GM12892 (cell line): ENCODE measurements at regions not wholly inside any gene's neighbourhood (a gene's known extent, or its start where the extent isn't known, plus 50 kb on each side); places are given as distances from the start of the nearest gene placed in this dataset.
A peak's percentile ranks its signal among the peaks of the same experiment; 100 is the strongest.
"Not testable (repeated sequence)": the region's sequence is repeated elsewhere in the genome, so short reads cannot be mapped to it uniquely, and the experiment has no call there.

Experiments
- DNase-seq: peaks from one replicate; pipeline ENCODE4 v3.0.0; 2011; ENCODE audit not compliant: insufficient read length
- FAIRE-seq: peaks from 2 replicates; lab custom pipeline; 2011; peaks lifted over from hg19 to GRCh38; lab: Jason Lieb, UNC
- POLR2A ChIP-seq: IDR thresholded peaks from 2 replicates; pipeline ENCODE4 v1.6.1; 2011; ENCODE audit warnings: low read depth, low read length, control low read depth
- POLR2AphosphoS5 ChIP-seq: IDR thresholded peaks from 2 replicates; pipeline ENCODE4 v1.6.1; 2011; ENCODE audit warnings: low read depth, low read length, control low read depth
- TAF1 ChIP-seq: IDR thresholded peaks from 2 replicates; pipeline ENCODE4 v1.6.1; 2011; ENCODE audit warnings: low read depth, mild to moderate bottlenecking, control low read depth, low read length, borderline replicate concordance

DNA sequence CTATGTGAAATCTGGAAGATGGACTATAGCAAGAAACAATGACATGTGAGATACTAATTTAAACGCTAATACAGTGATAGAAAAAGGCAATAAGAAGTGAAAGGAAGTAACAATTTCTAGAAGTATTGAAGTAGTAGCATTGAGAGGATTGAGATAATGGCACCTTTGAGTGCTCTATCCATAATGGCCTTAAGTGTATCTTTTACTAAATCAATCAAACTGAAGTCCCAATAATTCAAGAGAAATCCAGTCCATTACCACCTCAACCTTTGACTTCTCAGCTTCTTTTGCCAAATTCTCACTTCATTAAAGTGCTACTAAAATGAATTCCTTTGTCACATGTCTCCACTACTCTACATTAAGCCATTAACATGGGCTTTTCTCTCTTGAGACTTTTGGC is 82.6 kb upstream of the KYNU start:
- DNase-seq (no peak), FAIRE-seq (peak; percentile 9)
- TF ChIP-seq TAF1 (no peak), POLR2A (no peak), POLR2AphosphoS5 (no peak)

DNA sequence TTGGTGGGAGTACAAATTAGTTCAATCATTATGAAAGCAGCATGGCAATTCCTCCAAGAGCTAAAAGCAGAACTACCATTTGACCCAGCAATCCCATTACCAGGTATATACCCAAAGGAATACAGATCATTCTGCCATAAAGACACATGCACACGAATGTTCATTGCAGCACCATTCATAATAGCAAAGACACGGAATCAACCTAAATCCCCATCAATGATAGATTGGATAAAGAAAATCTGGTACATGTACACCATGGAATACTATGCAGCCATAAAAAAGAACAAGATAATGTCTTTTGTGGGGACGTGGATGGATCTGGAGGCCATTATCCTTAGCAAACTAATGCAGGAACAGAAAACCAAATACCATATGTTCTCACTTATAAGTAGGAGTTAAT is 85.1 kb upstream of the KYNU start:
- not testable (repeated sequence) for DNase-seq

DNA sequence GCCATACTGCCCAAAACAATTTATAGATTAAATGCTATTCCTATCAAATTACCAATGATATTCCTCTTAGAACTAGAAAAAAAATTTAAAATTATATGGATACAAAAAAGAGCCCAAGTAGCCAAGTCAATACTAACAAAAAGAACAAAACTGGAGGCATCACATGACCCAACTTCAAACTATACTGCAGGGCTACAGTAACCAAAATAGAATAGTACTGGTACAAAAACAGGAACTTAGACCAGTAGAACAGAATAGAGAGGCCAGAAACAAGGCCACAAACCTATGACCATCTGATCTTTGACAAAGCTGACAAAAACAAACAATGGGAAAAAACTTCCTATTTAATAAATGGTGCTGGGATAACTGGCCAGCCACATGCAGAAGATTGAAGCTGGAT is 86.1 kb upstream of the KYNU start:
- peak; percentile 61 for FAIRE-seq
- TF ChIP-seq TAF1 (no peak), POLR2AphosphoS5 (no peak), POLR2A (no peak)
- DNase-seq = no peak

More for the DNA sequence above, 85.1 kb upstream of the KYNU start:
- FAIRE-seq = not testable (repeated sequence)

DNA sequence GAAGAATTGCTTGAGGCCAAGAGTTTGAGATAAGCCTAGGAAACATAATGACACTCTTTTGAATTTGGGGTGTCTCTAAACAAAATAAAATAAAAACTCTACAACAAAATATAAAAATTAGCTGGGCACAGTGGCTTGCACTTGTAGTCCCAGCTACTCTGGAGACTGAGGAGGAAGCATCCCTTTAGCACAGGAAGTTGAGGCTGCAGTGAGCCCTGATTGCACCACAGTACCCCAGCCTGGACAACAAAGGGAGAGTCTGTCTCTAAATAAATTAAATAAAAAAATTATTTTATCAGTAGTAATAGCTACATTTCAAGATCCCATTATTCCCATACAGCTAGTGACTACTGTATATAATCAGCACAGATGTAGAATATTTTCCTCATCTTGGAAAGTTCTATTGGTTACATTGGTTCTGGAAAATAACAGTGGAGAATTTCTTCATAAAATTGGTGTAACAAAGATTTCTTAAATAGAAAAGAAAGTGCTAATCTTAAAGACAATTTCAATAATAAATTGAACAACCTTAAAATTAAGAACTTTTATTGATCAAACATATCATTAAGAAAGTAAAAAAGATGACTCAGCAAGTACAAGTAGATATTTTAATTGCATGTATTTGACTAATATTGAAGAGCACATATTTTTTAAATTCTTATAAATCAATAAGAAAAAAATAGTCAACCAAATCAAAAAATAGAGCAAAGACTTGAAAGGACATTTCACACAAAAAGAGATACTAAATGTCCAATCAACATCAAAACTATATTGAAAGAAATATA is 90.4 kb upstream of the KYNU start:
- FAIRE-seq = no peak
- DNase-seq = no peak
- TF ChIP-seq POLR2AphosphoS5 (no peak), POLR2A (no peak), TAF1 (no peak)

DNA sequence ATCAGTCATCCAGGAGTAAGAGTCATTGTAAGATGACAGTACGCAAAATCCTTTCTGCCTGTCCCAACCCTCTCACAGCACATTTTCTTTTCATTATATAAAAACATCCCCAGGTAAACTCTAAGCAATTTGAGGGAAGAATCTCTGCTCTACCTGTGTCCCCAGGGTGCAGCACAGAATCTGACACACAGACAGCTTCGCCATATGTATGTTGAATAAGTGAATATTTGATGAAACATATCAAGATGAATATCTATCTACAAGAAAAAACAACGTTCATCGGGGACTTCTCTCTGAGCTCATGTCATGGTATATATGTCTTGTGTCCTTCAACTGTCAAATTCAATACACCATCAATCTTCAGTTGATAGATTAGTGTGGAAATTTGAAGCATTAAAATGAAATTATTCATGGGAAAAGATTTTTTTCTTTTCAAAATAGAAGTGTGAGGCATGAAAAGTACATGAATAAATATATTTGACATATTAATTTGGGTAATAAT is 94.5 kb upstream of the KYNU start:
- TF ChIP-seq POLR2AphosphoS5 (no peak), POLR2A (no peak), TAF1 (no peak)
- FAIRE-seq (no peak), DNase-seq (no peak)

DNA sequence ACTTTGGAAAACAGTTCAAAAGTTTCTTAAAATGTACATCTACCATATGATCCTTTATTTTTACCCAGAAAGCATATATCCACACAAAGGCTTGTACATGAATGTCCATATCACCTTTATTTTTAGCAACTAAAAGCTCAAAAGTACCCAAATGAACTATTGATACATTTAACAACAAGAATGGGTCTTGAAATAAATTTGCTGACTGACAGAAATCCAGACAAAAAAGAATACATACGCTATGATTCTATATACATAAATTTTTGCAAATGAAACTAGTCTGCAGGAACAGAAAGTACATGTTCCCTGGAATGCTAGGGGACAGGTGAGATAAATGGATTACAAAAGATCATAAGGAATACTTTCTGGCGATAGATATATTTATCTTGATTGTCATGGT is 96.3 kb upstream of the KYNU start:
- DNase-seq (no peak), FAIRE-seq (no peak)
- no peak for TF ChIP-seq POLR2AphosphoS5
- TF ChIP-seq TAF1 = no peak
- no peak for TF ChIP-seq POLR2A

DNA sequence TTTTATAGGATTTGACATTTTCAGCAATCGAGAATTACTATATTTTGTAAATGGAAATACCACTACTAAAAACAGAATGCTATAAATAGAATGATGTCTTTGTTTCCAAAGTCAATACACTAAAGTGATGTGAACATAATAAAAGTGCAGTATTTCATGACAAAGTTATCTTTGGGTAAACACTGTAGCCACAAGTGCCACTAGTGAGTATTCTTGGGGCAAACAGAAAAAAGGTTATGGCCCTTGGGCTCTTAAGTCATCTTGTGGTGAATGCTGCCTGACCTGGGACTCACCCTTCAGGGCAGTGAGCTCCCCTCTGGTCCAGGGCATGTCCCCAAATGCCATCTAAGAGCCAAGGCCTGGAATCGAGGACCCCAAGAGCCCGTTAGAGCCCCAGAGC is 99.2 kb upstream of the KYNU start:
- no peak for FAIRE-seq
- TF ChIP-seq POLR2A (no peak), POLR2AphosphoS5 (no peak), TAF1 (no peak)

DNA sequence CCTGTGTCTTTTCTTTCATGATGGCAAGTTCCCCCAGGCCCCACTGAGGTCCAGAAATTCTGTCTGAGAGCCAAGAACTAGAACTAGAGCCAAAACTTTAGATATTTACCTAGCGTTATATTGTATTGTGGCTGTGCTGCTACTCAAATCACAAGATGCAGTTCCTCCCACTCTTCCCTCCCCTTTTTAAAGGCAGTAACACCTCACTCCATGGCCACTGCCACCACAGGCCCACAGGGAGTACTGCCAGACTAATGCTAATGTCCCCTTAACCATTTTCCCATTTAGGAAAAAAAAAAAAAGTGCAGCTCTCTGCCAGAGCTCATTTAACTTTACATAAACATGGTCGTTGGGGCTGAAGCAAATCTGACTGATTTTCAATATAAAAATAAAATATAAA is 99.7 kb upstream of the KYNU start:
- no peak for TF ChIP-seq POLR2A
- no peak for TF ChIP-seq TAF1
- no peak for TF ChIP-seq POLR2AphosphoS5
- no peak for DNase-seq
- FAIRE-seq = no peak

More for the DNA sequence above, 99.2 kb upstream of the KYNU start:
- no peak for DNase-seq

DNA sequence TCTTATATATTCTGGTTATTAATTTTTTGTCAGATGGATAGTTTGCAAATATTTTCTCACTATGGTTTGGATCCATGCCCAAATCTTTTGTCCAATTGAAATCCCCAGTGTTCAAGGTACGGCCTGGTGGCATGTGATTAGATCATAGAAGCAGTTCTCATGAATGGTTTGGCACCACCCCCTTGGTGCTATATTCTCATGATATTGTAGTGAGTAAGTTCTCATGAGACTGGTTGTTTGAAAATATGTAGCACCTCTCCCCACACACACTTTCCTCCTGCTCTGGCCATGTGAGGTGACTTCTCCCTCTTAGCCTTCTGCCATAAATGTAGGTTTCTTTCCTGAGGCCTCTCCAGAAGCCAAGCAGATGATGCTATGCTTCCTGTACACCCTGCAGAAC is 107.7 kb upstream of the KYNU start:
- FAIRE-seq (no peak), DNase-seq (no peak)
- TF ChIP-seq POLR2A = no peak
- TF ChIP-seq TAF1 = no peak
- no peak for TF ChIP-seq POLR2AphosphoS5

DNA sequence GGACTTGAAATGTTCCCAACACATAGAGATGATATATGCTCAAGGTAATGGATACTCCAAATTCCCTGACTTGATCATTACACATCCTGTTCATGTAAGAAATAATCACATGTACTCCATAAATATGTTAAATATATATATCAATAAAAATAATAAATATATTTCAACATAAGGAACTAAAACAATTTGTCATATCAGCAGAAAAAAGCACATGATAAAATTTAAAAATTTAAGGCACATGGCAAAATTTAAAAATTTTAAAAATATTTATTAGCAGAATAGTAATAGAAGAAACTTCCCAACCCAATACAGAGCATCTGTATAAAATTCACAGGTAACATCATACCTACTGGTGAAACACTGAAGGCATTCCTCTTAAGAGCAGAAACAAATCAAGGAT is 109.6 kb upstream of the KYNU start:
- DNase-seq = no peak
- TF ChIP-seq TAF1 (no peak), POLR2AphosphoS5 (no peak), POLR2A (no peak)
- FAIRE-seq = no peak

DNA sequence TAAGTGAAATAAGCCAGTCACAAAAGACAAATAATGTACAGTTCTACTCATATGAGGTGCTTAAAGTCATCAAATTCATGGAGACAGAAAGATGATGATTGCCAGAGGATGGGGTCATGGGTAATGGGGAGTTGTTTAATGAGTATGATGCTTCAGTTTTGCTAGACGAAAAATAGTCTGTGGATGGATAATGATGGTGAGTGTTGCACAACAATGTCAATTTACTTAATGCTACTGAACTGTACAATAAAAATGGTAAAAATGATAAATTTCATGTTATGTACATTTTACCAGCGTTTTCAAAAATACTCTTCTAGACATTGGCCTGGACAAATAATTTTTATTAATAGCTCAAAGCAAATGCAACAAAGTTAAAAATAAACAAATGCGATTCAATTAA is 118.5 kb upstream of the KYNU start:
- TF ChIP-seq TAF1 (no peak), POLR2A (no peak), POLR2AphosphoS5 (no peak)
- FAIRE-seq (no peak), DNase-seq (no peak)

DNA sequence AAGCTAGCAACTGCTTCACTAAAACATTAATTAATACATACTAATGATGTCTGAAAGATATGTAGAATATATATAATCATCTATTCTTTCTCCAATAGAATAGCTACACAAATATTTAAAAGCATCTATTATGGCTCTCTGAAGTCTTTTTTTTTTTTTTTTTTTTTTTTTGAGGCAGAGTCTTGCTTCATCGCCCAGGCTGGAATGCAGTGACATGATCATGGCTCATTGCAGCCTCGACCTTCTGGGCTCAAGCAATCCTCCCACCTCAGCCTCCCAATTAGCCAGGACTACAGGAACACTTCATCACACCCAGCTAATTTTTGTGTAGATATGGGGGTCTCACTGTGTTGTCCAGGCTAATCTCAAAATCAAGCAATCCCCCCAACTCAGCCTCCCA is 120.4 kb upstream of the KYNU start:
- FAIRE-seq = no peak
- no peak for TF ChIP-seq POLR2A
- no peak for TF ChIP-seq POLR2AphosphoS5
- TF ChIP-seq TAF1 = no peak
- no peak for DNase-seq

DNA sequence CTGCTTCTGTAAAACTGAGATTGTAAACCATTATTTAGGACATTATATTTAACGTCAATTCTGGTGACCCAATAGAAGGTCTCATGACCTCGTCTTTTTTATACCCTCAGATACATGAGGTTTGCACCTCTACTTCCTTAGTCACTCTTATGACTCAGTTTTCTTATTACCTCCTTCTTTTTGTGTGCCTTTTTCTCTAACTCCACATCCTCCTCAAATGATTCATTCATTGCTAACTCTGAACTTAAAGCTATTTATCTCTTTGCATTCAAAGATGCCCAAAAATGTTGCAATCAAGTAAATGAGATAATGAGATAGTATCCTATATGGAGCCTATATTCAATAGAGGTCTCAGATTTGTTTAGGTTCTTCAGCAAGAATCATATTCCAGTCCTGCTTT is 121.0 kb upstream of the KYNU start:
- FAIRE-seq (no peak), DNase-seq (no peak)
- no peak for TF ChIP-seq POLR2A
- TF ChIP-seq POLR2AphosphoS5 = no peak
- no peak for TF ChIP-seq TAF1
